H9 (cell line): ENCODE measurements at regions not wholly inside any gene's neighbourhood (a gene's known extent, or its start where the extent isn't known, plus 50 kb on each side); places are given as distances from the start of the nearest gene placed in this dataset.

ENCODE experiments used
- DNase-seq: peaks from one replicate; pipeline ENCODE4 v3.0.0-alpha.2; 2017
- H2AFZ ChIP-seq: one replicate; pipeline ENCODE4 v1.6.1; 2013; ENCODE audit warnings: mild to moderate bottlenecking, low read length, control low read depth, moderate library complexity
- H2AK5ac ChIP-seq: 2 replicates; pipeline ENCODE4 v1.6.1; 2013; ENCODE audit warnings: low read length, control low read depth, mixed read lengths; ENCODE audit not compliant: insufficient read length
- H2BK120ac ChIP-seq: one replicate; pipeline ENCODE4 v1.6.1; 2013; ENCODE audit warnings: low read depth, mild to moderate bottlenecking, low read length, control low read depth, inconsistent platforms; ENCODE audit not compliant: poor library complexity, severe bottlenecking
- H2BK12ac ChIP-seq: 2 replicates; pipeline ENCODE4 v1.6.1; 2013; ENCODE audit warnings: low read length, control low read depth, mixed read lengths, low read depth; ENCODE audit not compliant: insufficient read length
- H2BK15ac ChIP-seq: 2 replicates; pipeline ENCODE4 v1.6.1; 2013; ENCODE audit warnings: low read depth, low read length, control low read depth
- H2BK20ac ChIP-seq: one replicate; pipeline ENCODE4 v1.6.1; 2013; ENCODE audit warnings: low read depth, mild to moderate bottlenecking, low read length, control low read depth, inconsistent platforms; ENCODE audit not compliant: poor library complexity, severe bottlenecking
- H2BK5ac ChIP-seq: 2 replicates; pipeline ENCODE4 v1.6.1; 2013; ENCODE audit warnings: low read length, control low read depth, mixed read lengths; ENCODE audit not compliant: insufficient read length
- H3K14ac ChIP-seq: 2 replicates; pipeline ENCODE4 v1.6.1; 2013; ENCODE audit warnings: low read length, control low read depth; ENCODE audit not compliant: insufficient read depth
- H3K18ac ChIP-seq: 2 replicates; pipeline ENCODE4 v1.6.1; 2013; ENCODE audit warnings: low read depth, mild to moderate bottlenecking, mixed read lengths, low read length, control low read depth; ENCODE audit not compliant: insufficient read length
- H3K23ac ChIP-seq: 2 replicates; pipeline ENCODE4 v1.6.1; 2013; ENCODE audit warnings: low read length, control low read depth, mixed read lengths, low read depth; ENCODE audit not compliant: insufficient read length
- H3K23me2 ChIP-seq: 2 replicates; pipeline ENCODE4 v1.6.1; 2013; ENCODE audit warnings: low read depth, mild to moderate bottlenecking, mixed read lengths, low read length, control low read depth; ENCODE audit not compliant: insufficient read length, poor library complexity, severe bottlenecking
- H3K27ac ChIP-seq: 2 replicates; pipeline ENCODE4 v1.5.1; 2013; ENCODE audit warnings: low read length, control low read depth, mixed read lengths, low read depth; ENCODE audit not compliant: insufficient read length
- H3K27me3 ChIP-seq: 2 replicates; pipeline ENCODE4 v1.6.1; 2013; ENCODE audit warnings: low read length, control low read depth, inconsistent platforms; ENCODE audit not compliant: insufficient read depth
- H3K4ac ChIP-seq: 2 replicates; pipeline ENCODE4 v1.6.1; 2013; ENCODE audit warnings: low read depth, mild to moderate bottlenecking, control low read depth, inconsistent platforms, low read length, moderate library complexity
- H3K4me1 ChIP-seq: 2 replicates; pipeline ENCODE4 v1.6.1; 2013; ENCODE audit warnings: low read length, control low read depth, inconsistent platforms; ENCODE audit not compliant: insufficient read depth
- H3K4me2 ChIP-seq: 2 replicates; pipeline ENCODE4 v1.6.1; 2013; ENCODE audit warnings: low read length, control low read depth, mixed read lengths; ENCODE audit not compliant: insufficient read length, insufficient read depth
- H3K56ac ChIP-seq: 2 replicates; pipeline ENCODE4 v1.6.1; 2013; ENCODE audit warnings: low read depth, mild to moderate bottlenecking, mixed read lengths, low read length, control low read depth; ENCODE audit not compliant: insufficient read length
- H3K79me1 ChIP-seq: 2 replicates; pipeline ENCODE4 v1.6.1; 2013; ENCODE audit warnings: low read depth, mild to moderate bottlenecking, moderate library complexity, low read length, control low read depth, inconsistent platforms; ENCODE audit not compliant: insufficient read depth, poor library complexity, severe bottlenecking
- H3K79me2 ChIP-seq: 2 replicates; pipeline ENCODE4 v1.6.1; 2013; ENCODE audit warnings: low read length, control low read depth, inconsistent platforms; ENCODE audit not compliant: insufficient read depth
- H3K9ac ChIP-seq: 2 replicates; pipeline ENCODE4 v1.6.1; 2013; ENCODE audit warnings: low read length, control low read depth, mixed read lengths; ENCODE audit not compliant: insufficient read length; ENCODE audit errors: extremely low read depth
- H3K9me3 ChIP-seq: one replicate; pipeline ENCODE4 v1.6.1; 2013; ENCODE audit warnings: low read depth, low read length, inconsistent platforms; ENCODE audit not compliant: control insufficient read depth
- H3T11ph ChIP-seq: one replicate; pipeline ENCODE4 v1.6.1; 2013; ENCODE audit warnings: mild to moderate bottlenecking, low read length, control low read depth, inconsistent platforms
- H4K20me1 ChIP-seq: one replicate; pipeline ENCODE4 v1.6.1; 2013; ENCODE audit not compliant: control insufficient read depth, insufficient read length, insufficient read depth
- H4K5ac ChIP-seq: 2 replicates; pipeline ENCODE4 v1.6.1; 2013; ENCODE audit warnings: low read depth, mild to moderate bottlenecking, mixed read lengths, low read length, control low read depth; ENCODE audit not compliant: insufficient read length
- H4K8ac ChIP-seq: replicated peaks from 2 replicates; pipeline ENCODE4 v1.6.1; 2013; ENCODE audit warnings: low read length, control low read depth, mixed read lengths, low read depth; ENCODE audit not compliant: insufficient read length
- H4K91ac ChIP-seq: 2 replicates; pipeline ENCODE4 v1.6.1; 2013; ENCODE audit warnings: low read depth, mild to moderate bottlenecking, moderate library complexity, mixed read lengths, low read length, control low read depth; ENCODE audit not compliant: insufficient read length
- H3K27ac Mint-ChIP-seq, 3 experiments: 2 replicates in 2 of 3; 3 replicates in 1 of 3; pipeline ENCODE4 v1.8.0; 2020 to 2021; ENCODE audit warnings: mixed read lengths in 3 of 3, mild to moderate bottlenecking in 1 of 3, moderate library complexity in 1 of 3
- H3K27me3 Mint-ChIP-seq: 2 replicates; pipeline ENCODE4 v1.8.0; 2021; ENCODE audit warnings: low read depth, mild to moderate bottlenecking, moderate library complexity, mixed read lengths
- H3K36me3 Mint-ChIP-seq, 3 experiments: 2 replicates in 2 of 3; 3 replicates in 1 of 3; pipeline ENCODE4 v1.8.0; 2020 to 2021; ENCODE audit warnings: low read depth in 3 of 3, mixed read lengths in 3 of 3; ENCODE audit not compliant: insufficient read depth in 1 of 3
- H3K4me1 Mint-ChIP-seq, 2 experiments: 2 replicates each; pipeline ENCODE4 v1.8.0; 2020; ENCODE audit warnings: mixed read lengths in 2 of 2
- H3K4me3 Mint-ChIP-seq, 2 experiments: 2 replicates in 1 of 2; 3 replicates in 1 of 2; pipeline ENCODE4 v1.8.0; 2020 to 2021; ENCODE audit warnings: mild to moderate bottlenecking in 2 of 2, mixed read lengths in 2 of 2, moderate library complexity in 1 of 2
- H3K9me3 Mint-ChIP-seq, 2 experiments: 2 replicates in 1 of 2; 3 replicates in 1 of 2; pipeline ENCODE4 v1.8.0; 2020; ENCODE audit warnings: mild to moderate bottlenecking in 2 of 2, mixed read lengths in 2 of 2, moderate library complexity in 1 of 2
- CTCF ChIP-seq: fragments of 200-600 bp; sonication (generic); conservative IDR thresholded peaks from 3 replicates; pipeline ENCODE4 v1.8.0; 2021; ENCODE audit warnings: antibody characterized with exemption, mild to moderate bottlenecking
- WGBS: extraction: QIAGEN DNeasy Blood & Tissue Kit; methylation state at CpG from one replicate; pipeline ENCODE4 v1.1.7; 2013; ENCODE audit warnings: missing lambda C conversion rate, low lambda C conversion rate, mixed read lengths; ENCODE audit not compliant: insufficient read length; ENCODE audit errors: extremely low coverage; 5-methylcytosine and 5-hydroxymethylcytosine counted together

GRCh38 chr16:72723781-72724180 is 324.1 kb downstream of the ZFHX3 start:
- Histone ChIP-seq H3K23me2 (no peaks in the 10 kb centered on the region), H2BK20ac (no peak overlapping the region), H3K27ac (no peak overlapping the region), H2BK12ac (no peak overlapping the region), H3K4me1 (peaks cover 8% of the 10 kb centered on the region; the same call in 1 of the 2 replicates), H3K14ac (no peak overlapping the region), H2AFZ (no peak overlapping the region), H2AK5ac (no peak overlapping the region), H3K79me1 (no peaks in the 10 kb centered on the region), H3K4me2 (no peak overlapping the region), H3K9me3 (no peaks in the 10 kb centered on the region), H3K18ac (no peak overlapping the region), H3K79me2 (no peaks in the 10 kb centered on the region), H4K8ac (no peak overlapping the region), H4K20me1 (no peaks in the 10 kb centered on the region), H2BK5ac (no peak overlapping the region), H3K9ac (no peak overlapping the region), H3K4ac (no peak overlapping the region), H4K91ac (no peak overlapping the region), H2BK120ac (no peak overlapping the region), H2BK15ac (no peak overlapping the region), H3K23ac (no peak overlapping the region), H3K56ac (no peak overlapping the region), H3K27me3 (no peaks in the 10 kb centered on the region), H3T11ph (no peak overlapping the region), H4K5ac (no peak overlapping the region)
- WGBS: no CpG with 5 or more reads among the region's 4 CpGs
- H3K27me3 Mint-ChIP-seq: no peaks in the 10 kb centered on the region
- H3K36me3 Mint-ChIP-seq: no peaks in the 10 kb centered on the region; a peak in 1 of 7 replicates
- H3K27ac Mint-ChIP-seq: no peak overlapping the region
- H3K4me3 Mint-ChIP-seq: no peak overlapping the region
- no peaks in the 10 kb centered on the region; a peak in 1 of 5 replicates for H3K9me3 Mint-ChIP-seq
- no peak for DNase-seq
- H3K4me1 Mint-ChIP-seq: peaks cover 35 to 36% of the 10 kb centered on the region in 2 experiments
- no peak for TF ChIP-seq CTCF
